ENCODE measurements at regions not wholly inside any gene's neighbourhood (a gene's known extent, or its start where the extent isn't known, plus 50 kb on each side); places are given as distances from the start of the nearest gene placed in this dataset.

GRCh38 chr13:31972453-31972852 lies 59.1 kb upstream of the FRY start:
- DNase-seq (ENCODE audit: low read depth), result no peak
- H3K4me3 ChIP-seq (replicated peaks; ENCODE audit: low read depth, low read length), result no peak overlapping the region
- TF ChIP-seq CTCF (IDR thresholded peaks at IDR 0.05; ENCODE audit: low read length, missing control alignments), result no peak

- no peak for TF ChIP-seq CTCF (IDR thresholded peaks at IDR 0.05; ENCODE audit: low read length, missing control alignments)
- no peak for DNase-seq (ENCODE audit: low read depth)
- no peak overlapping the region for H3K4me3 ChIP-seq (replicated peaks; ENCODE audit: low read depth, low read length)
Observed at GRCh38 chr13:31978021-31978420, 53.6 kb upstream of the FRY start.

GRCh38 chr13:31980830-31981229 lies 50.7 kb upstream of the FRY start:
- no peak for DNase-seq (ENCODE audit: low read depth)
- no peak for TF ChIP-seq CTCF (IDR thresholded peaks at IDR 0.05; ENCODE audit: low read length, missing control alignments)
- no peak overlapping the region for H3K4me3 ChIP-seq (replicated peaks; ENCODE audit: low read depth, low read length)
